ENCODE measurements at regions not wholly inside any gene's neighbourhood (a gene's known extent, or its start where the extent isn't known, plus 50 kb on each side); places are given as distances from the start of the nearest gene placed in this dataset.
"Not testable (repeated sequence)": the region's sequence is repeated elsewhere in the genome, so short reads cannot be mapped to it uniquely, and the experiment has no call there.

DNA sequence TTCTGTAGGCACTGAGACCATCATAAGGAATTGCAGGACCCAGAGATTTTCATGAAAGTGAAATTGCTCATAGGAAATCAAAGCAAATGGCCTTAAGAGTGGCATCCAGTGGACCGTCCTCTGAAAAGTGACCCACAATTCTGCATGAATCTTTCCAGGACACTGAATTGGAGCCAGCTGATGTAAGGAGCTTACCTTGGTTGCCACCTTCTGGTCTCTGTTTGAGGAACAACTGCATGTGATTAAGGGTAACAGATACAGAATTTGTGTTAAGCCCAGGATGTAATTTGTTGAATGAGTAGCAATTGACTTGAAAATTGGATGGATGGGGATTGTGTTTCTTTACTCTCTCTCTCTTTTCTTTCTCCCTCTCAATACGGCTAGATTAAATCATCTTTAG lies 49.9 kb upstream of the GAS1 start:
- Histone ChIP-seq H3K4me1 (ENCODE audit: insufficient read depth, low read length) (no peaks in the 10 kb centered on the region), H3K4me3 (ENCODE audit: low read length) (no peak overlapping the region)

GRCh38 chr9:86997951-86998350 lies 50.6 kb upstream of the GAS1 start:
- no peaks in the 10 kb centered on the region for H3K27me3 ChIP-seq (ENCODE audit: insufficient read depth, low read length)
- no peaks in the 10 kb centered on the region for H3K4me1 ChIP-seq (ENCODE audit: insufficient read depth, low read length)

More for the DNA sequence above, 49.9 kb upstream of the GAS1 start:
- Histone ChIP-seq H3K9me3 (ENCODE audit: low read depth, low read length) (no peaks in the 10 kb centered on the region), H3K27me3 (ENCODE audit: insufficient read depth, low read length) (no peaks in the 10 kb centered on the region)

DNA sequence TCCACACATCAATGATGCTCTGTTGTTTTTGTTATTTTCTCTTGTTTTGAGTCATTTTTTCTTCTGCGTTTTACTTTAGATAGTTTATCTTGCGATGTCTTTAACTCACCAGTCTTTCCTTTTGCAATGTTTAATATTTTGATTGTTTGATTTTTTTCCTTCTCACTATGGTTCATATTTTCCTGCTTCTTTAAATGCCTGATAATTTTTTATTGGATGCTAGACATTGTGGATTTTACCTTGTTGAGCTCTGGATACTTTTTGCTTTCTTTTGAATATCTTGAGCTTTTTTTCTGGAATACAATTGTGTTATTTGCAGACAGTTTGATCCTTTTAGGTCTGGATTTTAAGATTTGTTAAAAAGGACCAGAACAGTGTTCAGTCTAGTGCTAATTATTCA lies 55.2 kb upstream of the GAS1 start:
- Histone ChIP-seq H3K9me3 (ENCODE audit: low read depth, low read length) (no peaks in the 10 kb centered on the region), H3K4me3 (ENCODE audit: low read length) (no peak overlapping the region), H3K27me3 (ENCODE audit: insufficient read depth, low read length) (no peaks in the 10 kb centered on the region), H3K4me1 (ENCODE audit: insufficient read depth, low read length) (no peaks in the 10 kb centered on the region)

More at GRCh38 chr9:86997951-86998350, 50.6 kb upstream of the GAS1 start:
- Histone ChIP-seq H3K9me3 (ENCODE audit: low read depth, low read length) (no peaks in the 10 kb centered on the region), H3K4me3 (ENCODE audit: low read length) (no peak overlapping the region)

DNA sequence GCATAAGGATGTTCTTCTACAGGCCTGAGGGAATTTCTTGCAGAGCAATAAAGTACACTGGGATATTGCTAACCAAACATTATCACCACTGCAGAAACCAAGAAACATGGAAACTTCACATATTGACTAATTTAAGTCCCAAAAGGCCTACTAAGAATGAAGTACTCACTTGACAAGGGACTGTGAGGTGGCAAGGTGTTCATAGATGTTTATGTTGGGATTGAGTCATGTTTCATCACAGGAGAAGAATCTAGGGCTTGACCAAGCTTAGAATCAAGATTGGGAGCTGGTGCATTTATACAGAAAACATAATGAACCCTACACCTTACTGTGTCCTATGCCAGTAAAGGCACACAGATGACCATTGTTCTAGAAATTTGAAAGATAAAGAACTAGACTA lies 56.7 kb upstream of the GAS1 start:
- Histone ChIP-seq H3K27me3 (ENCODE audit: insufficient read depth, low read length) (no peaks in the 10 kb centered on the region), H3K4me3 (ENCODE audit: low read length) (no peak overlapping the region), H3K9me3 (ENCODE audit: low read depth, low read length) (no peaks in the 10 kb centered on the region), H3K4me1 (ENCODE audit: insufficient read depth, low read length) (no peaks in the 10 kb centered on the region)

DNA sequence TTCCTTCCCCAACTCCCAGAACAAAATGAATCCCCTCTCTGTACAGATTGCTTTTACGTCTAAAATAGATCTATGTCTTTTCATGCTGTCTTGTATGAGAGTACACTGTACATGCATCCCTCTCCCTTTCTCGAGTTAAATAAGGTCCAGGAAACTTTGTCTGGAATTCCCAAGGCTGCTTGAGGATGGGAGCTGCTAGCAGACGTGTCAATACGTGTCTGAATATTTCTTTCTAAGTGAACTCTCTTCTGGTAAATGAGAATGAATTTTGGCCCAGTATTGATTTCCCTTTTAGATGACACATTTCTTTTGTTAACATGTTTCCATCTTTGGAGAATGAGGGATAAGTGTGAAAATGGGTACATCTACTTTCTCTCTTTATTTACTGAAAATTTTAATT lies 59.6 kb upstream of the GAS1 start:
- Histone ChIP-seq H3K9me3 (ENCODE audit: low read depth, low read length) (no peaks in the 10 kb centered on the region), H3K4me3 (ENCODE audit: low read length) (no peak overlapping the region), H3K4me1 (ENCODE audit: insufficient read depth, low read length) (no peaks in the 10 kb centered on the region), H3K27me3 (ENCODE audit: insufficient read depth, low read length) (no peaks in the 10 kb centered on the region)

GRCh38 chr9:87007711-87008366 lies 60.5 kb upstream of the GAS1 start:
- Histone ChIP-seq H3K9me3 (ENCODE audit: low read depth, low read length) (no peaks in the 10 kb centered on the region), H3K27me3 (ENCODE audit: insufficient read depth, low read length) (no peaks in the 10 kb centered on the region), H3K4me3 (ENCODE audit: low read length) (no peak overlapping the region)

GRCh38 chr9:87008667-87009066 lies 61.4 kb upstream of the GAS1 start:
- H3K4me1 ChIP-seq (ENCODE audit: insufficient read depth, low read length) = no peaks in the 10 kb centered on the region
- no peaks in the 10 kb centered on the region for H3K9me3 ChIP-seq (ENCODE audit: low read depth, low read length)
- no peaks in the 10 kb centered on the region for H3K27me3 ChIP-seq (ENCODE audit: insufficient read depth, low read length)
- no peak overlapping the region for H3K4me3 ChIP-seq (ENCODE audit: low read length)

More at GRCh38 chr9:87007711-87008366, 60.5 kb upstream of the GAS1 start:
- no peaks in the 10 kb centered on the region for H3K4me1 ChIP-seq (ENCODE audit: insufficient read depth, low read length)

GRCh38 chr9:87010626-87011025 lies 63.3 kb upstream of the GAS1 start:
- H3K9me3 ChIP-seq (ENCODE audit: low read depth, low read length) = no peaks in the 10 kb centered on the region
- H3K27me3 ChIP-seq (ENCODE audit: insufficient read depth, low read length) = no peaks in the 10 kb centered on the region
- no peak overlapping the region for H3K4me3 ChIP-seq (ENCODE audit: low read length)
- no peaks in the 10 kb centered on the region for H3K4me1 ChIP-seq (ENCODE audit: insufficient read depth, low read length)

- no peak overlapping the region for H3K4me3 ChIP-seq (ENCODE audit: low read length)
- no peaks in the 10 kb centered on the region for H3K9me3 ChIP-seq (ENCODE audit: low read depth, low read length)
- no peaks in the 10 kb centered on the region for H3K4me1 ChIP-seq (ENCODE audit: insufficient read depth, low read length)
- no peaks in the 10 kb centered on the region for H3K27me3 ChIP-seq (ENCODE audit: insufficient read depth, low read length)
Measured at GRCh38 chr9:87011551-87011950, 64.2 kb upstream of the GAS1 start.

- no peaks in the 10 kb centered on the region for H3K4me1 ChIP-seq (ENCODE audit: insufficient read depth, low read length)
- H3K9me3 ChIP-seq (ENCODE audit: low read depth, low read length) = no peaks in the 10 kb centered on the region
- no peaks in the 10 kb centered on the region for H3K27me3 ChIP-seq (ENCODE audit: insufficient read depth, low read length)
- H3K4me3 ChIP-seq (ENCODE audit: low read length) = no peak overlapping the region
Measured at GRCh38 chr9:87013490-87013889, 66.2 kb upstream of the GAS1 start.

DNA sequence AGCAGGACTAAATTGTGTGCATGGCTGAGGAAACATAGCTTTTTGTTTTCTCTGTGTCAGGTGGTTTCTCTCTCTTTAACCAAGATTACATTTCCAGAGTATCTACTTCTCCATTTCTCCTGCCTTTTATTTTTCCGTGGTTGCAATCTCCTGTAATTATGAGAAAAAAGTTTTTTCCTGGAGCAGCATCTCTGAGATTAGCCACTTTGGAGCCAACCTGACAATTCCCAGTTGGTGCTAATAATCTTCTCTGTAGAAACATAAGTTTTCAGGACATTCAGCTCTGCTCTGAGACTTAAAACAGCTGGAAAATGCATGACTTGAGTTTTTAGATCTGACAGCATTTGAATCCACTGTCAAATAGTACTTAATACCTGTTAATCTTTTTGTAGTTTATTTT lies 67.1 kb upstream of the GAS1 start:
- Histone ChIP-seq H3K4me3 (ENCODE audit: low read length) (no peak overlapping the region), H3K9me3 (ENCODE audit: low read depth, low read length) (no peaks in the 10 kb centered on the region), H3K27me3 (ENCODE audit: insufficient read depth, low read length) (no peaks in the 10 kb centered on the region), H3K4me1 (ENCODE audit: insufficient read depth, low read length) (no peaks in the 10 kb centered on the region)

DNA sequence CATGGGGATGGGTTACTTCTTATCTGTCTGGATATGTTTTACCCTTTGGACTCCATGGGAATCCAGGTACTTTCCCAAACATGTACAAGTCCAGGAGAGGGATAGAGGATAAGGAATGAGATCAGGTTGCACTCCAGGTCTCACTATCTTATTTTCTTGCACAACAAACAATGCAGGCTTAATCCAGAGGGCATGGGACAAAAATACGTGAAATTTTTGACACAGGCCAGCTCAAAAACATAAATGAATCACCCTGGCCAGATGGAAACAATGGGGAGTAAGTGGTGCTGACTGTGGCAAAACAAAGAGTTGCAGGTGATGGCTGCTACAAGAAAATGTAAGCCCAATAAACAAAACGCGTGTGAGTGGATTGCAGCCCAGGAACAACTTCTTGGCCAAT lies 69.4 kb upstream of the GAS1 start:
- no peak overlapping the region for H3K4me3 ChIP-seq (ENCODE audit: low read length)
- H3K4me1 ChIP-seq (ENCODE audit: insufficient read depth, low read length) = no peaks in the 10 kb centered on the region
- H3K27me3 ChIP-seq (ENCODE audit: insufficient read depth, low read length) = no peaks in the 10 kb centered on the region

DNA sequence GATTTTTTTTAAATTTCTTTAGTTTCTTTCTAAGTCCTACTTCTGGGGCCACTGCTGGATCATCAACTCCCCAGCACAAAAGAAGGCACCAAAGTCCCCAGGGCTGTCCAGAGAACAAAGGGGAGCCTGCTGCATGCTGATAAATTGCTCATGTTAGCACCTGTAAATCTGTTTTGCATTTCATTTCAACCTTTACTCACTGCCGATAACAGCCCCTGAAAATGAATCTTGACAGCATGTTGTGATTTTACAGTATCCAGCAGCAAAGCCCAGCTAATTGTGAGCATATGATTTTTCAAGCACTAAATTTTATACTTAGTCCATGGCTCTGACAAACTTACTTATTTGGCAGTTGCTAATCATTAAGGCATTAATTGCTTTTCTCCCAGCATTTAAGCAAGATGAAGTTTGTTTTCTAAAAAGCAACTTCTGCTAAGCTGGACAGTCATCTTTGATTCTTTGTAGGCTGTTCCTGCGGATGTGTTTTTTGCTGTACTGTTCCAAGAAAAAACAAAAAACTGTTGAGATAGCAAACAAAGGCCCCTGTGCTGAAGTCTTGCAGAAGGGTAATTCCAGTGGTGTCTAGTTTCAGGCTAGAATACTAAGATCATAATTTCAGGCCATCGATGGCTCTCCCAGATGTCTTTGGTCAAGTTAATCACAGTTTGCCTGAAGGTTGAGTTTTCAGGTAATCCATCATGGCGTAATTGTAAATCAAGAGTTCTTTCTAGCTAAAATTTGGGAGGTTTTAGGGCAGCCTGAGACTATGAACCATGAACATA lies 73.1 kb upstream of the GAS1 start:
- Histone ChIP-seq H3K4me3 (ENCODE audit: low read length) (no peak overlapping the region), H3K9me3 (ENCODE audit: low read depth, low read length) (no peaks in the 10 kb centered on the region), H3K27me3 (ENCODE audit: insufficient read depth, low read length) (no peaks in the 10 kb centered on the region), H3K4me1 (ENCODE audit: insufficient read depth, low read length) (no peaks in the 10 kb centered on the region)

More for the DNA sequence above, 69.4 kb upstream of the GAS1 start:
- H3K9me3 ChIP-seq (ENCODE audit: low read depth, low read length) = no peaks in the 10 kb centered on the region

DNA sequence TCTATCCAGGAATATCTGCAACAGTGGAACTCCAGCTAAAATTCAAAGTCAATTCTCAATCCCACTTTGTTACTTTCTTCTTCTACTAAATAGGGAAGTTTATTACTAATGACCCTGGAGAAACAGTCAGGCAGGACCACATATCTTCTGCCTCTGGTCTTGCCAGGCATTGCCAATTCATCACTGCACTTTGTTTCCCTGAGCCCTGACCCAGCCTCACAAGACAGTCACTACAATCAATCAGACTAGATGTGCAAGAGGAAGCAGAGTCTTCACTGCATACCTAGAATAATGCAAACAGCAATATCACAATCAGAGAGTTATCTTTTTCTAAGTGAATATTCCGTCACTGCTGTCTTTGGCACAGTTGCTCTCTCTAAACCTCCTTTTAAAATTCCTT lies 74.9 kb upstream of the GAS1 start:
- no peaks in the 10 kb centered on the region for H3K9me3 ChIP-seq (ENCODE audit: low read depth, low read length)
- H3K4me3 ChIP-seq (ENCODE audit: low read length) = no peak overlapping the region
- no peaks in the 10 kb centered on the region for H3K4me1 ChIP-seq (ENCODE audit: insufficient read depth, low read length)
- H3K27me3 ChIP-seq (ENCODE audit: insufficient read depth, low read length) = no peaks in the 10 kb centered on the region

DNA sequence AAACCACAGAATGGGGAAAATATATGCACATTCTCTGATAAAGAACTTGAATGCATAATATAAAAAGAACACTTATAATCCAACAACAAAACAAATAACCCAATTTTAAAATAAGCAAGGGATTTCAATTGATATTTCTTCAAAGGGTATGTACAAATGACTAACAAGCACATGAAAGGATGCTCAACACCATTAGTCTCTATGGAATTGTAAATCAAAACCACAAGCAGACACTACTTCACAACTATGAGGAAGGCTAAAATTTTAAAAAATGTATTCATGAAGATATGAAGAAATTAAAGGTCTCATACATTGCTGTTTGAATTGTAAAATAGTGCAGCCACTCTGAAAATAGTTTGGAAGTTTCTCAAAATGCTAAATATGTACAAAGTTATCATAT lies 78.9 kb upstream of the GAS1 start:
- Histone ChIP-seq H3K4me1 (ENCODE audit: insufficient read depth, low read length) (no peaks in the 10 kb centered on the region), H3K4me3 (ENCODE audit: low read length) (no peak overlapping the region), H3K27me3 (ENCODE audit: insufficient read depth, low read length) (no peaks in the 10 kb centered on the region), H3K9me3 (ENCODE audit: low read depth, low read length) (no peaks in the 10 kb centered on the region)

- not testable (repeated sequence) for H3K27me3 ChIP-seq (ENCODE audit: insufficient read depth, low read length); H3K9me3 ChIP-seq (ENCODE audit: low read depth, low read length); H3K4me1 ChIP-seq (ENCODE audit: insufficient read depth, low read length); H3K4me3 ChIP-seq (ENCODE audit: low read length)
Measured at GRCh38 chr9:87028836-87029235, 81.5 kb upstream of the GAS1 start.
